Motor neuron (in vitro differentiated cells): ENCODE measurements at regions not wholly inside any gene's neighbourhood (a gene's known extent, or its start where the extent isn't known, plus 50 kb on each side); places are given as distances from the start of the nearest gene placed in this dataset.

Experiments used
- ATAC-seq, 8 experiments: fragments of 200-7000 bp; cut with Tn5 transposase; replicated peaks in 6 of 8; 2 replicates each; pipeline ENCODE4 v1.8.0; 2021; ENCODE audit warnings: mild to moderate bottlenecking in 8 of 8, moderate library complexity in 8 of 8
- H3K27ac ChIP-seq, 2 donors: fragments of 250-450 bp; sonication (Bioruptor Pico); 2 replicates each; pipeline ENCODE4 v1.9.0; 2021; ENCODE audit warnings: antibody characterized with exemption in 2 of 2, mild to moderate bottlenecking in 2 of 2, moderate library complexity in 1 of 2
- H3K4me1 ChIP-seq, 2 donors: fragments of 250-450 bp; sonication (Bioruptor Pico); replicated peaks in 1 of 2; 2 replicates each; pipeline ENCODE4 v1.6.1; 2021; ENCODE audit warnings: antibody characterized with exemption in 2 of 2, mild to moderate bottlenecking in 2 of 2, moderate library complexity in 1 of 2
- H3K4me3 ChIP-seq, 5 donors: fragments of 250-450 bp; sonication (Bioruptor Pico); 2 replicates each; pipeline ENCODE4 v1.9.0; 2021; ENCODE audit warnings: antibody characterized with exemption in 5 of 5, mild to moderate bottlenecking in 5 of 5, moderate library complexity in 4 of 5
- WGBS, 10 experiments: fragments of 450-650 bp; shearing (Covaris generic); methylation state at CpG; one replicate each; pipeline ENCODE4 v1.0.0; 2022; 5-methylcytosine and 5-hydroxymethylcytosine counted together
- in situ Hi-C, 9 experiments: fragments of 400-800 bp; cut with MboI; loops; one replicate each; pipeline ENCODE4 v1.15.0; 2021; ENCODE audit warnings: low sequenced_read_pairs in 9 of 9, low pct_unique_long_range_greater_than_20kb in 2 of 9; ENCODE audit not compliant: unreplicated experiment in 9 of 9

DNA sequence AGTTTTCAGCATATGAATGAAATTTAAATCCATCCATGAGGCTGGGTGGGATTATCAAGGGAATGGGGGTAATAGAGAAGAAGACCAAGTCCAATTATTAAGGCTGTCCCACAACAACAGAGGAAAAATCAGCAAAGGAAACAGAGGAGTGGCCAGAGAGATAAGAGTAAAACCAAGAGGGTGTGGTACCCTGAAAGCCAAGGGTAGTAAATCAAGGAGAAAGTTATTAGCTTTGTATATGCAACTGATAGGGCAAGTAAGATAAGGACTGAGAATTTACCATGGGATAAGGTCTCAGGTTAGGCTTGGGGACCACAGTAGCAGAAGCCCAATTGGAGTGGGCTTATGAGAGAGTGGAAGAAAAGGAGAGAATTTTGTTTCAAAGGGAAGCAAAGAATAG lies 134.5 kb downstream of the NUAK1 start:
- Histone ChIP-seq H3K4me1 (peaks cover 11 to 15% of the 10 kb centered on the region in 2 donors), H3K27ac (no peak overlapping the region), H3K4me3 (no peak overlapping the region)
- no peak for ATAC-seq
- in situ Hi-C loops, result no loop called here

DNA sequence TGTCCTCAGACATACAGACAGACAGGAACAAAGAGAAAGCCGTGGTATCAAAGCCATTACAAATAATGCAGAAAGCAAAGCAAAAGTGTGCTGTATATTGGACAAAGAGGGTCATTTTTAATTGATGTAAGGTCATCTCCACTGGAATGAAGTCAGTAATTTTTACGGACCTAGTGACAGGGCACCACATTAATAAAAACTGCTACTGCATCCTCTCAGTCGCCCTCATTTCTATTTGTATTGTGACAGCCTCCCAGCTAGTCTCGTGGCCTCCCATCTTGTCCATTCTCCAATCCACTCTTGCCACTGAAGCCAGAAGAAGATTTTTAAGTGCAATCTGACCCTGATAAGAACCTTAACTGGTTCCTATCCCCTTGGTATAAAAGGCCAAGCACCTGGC lies 132.4 kb downstream of the NUAK1 start:
- no peak overlapping the region for H3K27ac ChIP-seq
- in situ Hi-C loops, result no loop called here
- H3K4me1 ChIP-seq, result peaks cover 11 to 15% of the 10 kb centered on the region in 2 donors
- H3K4me3 ChIP-seq, result no peak overlapping the region
- 20 to 86% (median 60%) methylated on average over 1 to 4 of the region's 4 CpGs; no CpG with 5 or more reads in 3 of the 10 experiments for WGBS, 10 experiments
- peak in 5 of 8 experiments; percentile 50 to 67 (median 56) for ATAC-seq

DNA sequence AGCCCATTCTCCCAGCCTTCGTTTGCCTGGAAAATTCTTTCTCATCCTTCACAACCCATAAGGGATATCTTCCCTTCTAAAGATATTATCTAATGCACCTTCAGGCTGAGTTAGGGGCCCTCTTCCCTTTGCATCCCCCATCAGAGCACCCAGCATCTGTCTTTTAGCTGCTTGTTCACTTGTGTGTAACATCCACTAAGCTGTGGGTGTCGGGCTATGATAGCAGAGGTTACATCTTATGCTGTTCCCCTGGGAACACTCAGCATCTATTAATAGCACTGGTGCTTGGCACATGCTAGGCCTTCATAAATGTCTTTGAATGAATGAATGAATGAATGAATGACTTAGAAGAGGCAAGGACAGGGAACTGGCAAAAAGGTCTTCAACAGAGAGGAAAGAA lies 131.8 kb downstream of the NUAK1 start:
- no peak overlapping the region for H3K27ac ChIP-seq
- H3K4me3 ChIP-seq, result no peak overlapping the region
- ATAC-seq, result no peak
- 54 to 100% (median 74%) methylated on average over 1 to 2 of the region's 2 CpGs; no CpG with 5 or more reads in 2 of the 10 experiments for WGBS, 10 experiments
- in situ Hi-C loops, result no loop called here
- H3K4me1 ChIP-seq, result peaks cover 11 to 15% of the 10 kb centered on the region in 2 donors

DNA sequence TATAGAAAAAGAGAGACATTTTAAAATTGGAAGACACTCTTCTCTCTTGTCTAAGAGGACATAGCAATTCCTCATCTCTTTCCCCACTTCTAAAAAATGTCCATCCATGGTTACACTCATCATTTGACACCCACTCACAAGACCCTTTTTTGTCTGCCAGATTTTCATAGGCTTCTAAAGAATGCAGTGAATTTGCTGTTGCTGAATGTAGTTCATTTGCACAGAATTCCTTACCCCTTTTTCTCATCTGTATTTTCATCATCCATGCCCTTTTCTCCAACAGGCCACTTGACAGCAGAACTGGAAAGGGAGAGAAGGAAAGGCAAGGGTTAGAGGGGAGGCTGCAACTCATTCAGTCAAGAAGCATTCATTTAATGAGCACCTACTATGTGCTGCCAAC lies 128.0 kb downstream of the NUAK1 start:
- H3K4me1 ChIP-seq, result peaks cover 11 to 13% of the 10 kb centered on the region in 2 donors
- H3K4me3 ChIP-seq, result no peak overlapping the region
- no peak for ATAC-seq
- in situ Hi-C loops, result no loop called here
- H3K27ac ChIP-seq, result no peak overlapping the region
